ENCODE measurements at regions not wholly inside any gene's neighbourhood (a gene's known extent, or its start where the extent isn't known, plus 50 kb on each side); places are given as distances from the start of the nearest gene placed in this dataset.

DNA sequence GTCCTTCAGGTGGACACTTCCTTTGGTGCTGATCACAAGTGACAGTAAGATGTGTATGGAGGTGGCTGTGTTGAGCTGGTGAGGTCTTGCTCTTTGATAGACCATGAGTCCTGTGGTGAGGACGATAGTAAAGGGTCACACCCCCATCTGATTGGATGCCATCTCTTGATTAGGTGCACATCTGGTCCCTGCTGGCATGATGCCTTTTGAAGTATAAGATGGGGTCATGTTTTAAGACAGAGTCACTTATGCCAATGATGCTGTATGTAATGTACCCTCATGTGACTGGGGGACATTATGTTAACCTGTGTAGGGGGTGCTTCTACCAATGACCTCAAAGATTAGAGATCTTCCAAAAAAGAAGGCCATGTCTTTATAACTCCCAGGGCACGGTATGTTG lies 644.6 kb downstream of the ACTR3B start (continued):
- TF ChIP-seq RBAK (tag by site-specific recombination; IDR thresholded peaks at IDR 0.05) (no peak), ZBTB48 (tag by site-specific recombination; IDR thresholded peaks at IDR 0.05) (no peak), ZIC2 (tag by site-specific recombination; IDR thresholded peaks at IDR 0.05) (no peak), ZNF274 (IDR thresholded peaks at IDR 0.05; ENCODE audit: low read length) (no peak), ZNF274 (tag by site-specific recombination; IDR thresholded peaks at IDR 0.05; ENCODE audit: borderline replicate concordance) (no peak)

DNA sequence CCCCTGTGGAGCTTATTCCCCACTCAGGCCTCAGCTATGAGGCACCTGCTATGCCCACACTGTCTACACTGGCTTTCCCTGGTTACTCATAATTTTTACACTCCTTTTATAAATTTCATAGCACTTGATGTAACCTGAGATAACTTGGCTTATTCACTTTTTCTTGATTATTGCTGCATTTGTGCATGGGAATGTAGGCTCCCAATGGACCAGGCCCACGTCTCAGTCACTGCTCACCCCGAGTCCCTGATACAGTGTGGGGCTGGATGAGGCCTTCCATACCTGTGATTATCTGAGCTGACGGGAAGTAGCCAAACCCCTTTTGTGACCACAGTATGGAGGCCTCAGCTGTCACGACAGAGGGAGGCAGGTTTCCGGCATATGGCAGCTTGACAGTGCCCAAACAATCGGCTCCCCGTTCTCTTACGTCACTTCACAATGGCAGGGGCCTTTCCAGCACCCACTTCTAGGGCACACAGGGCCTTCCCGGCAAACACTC lies 645.3 kb downstream of the ACTR3B start:
- TF ChIP-seq ZNF37A (tag by site-specific recombination; IDR thresholded peaks at IDR 0.05) (no peak), ZNF555 (tag by site-specific recombination; conservative IDR thresholded peaks at IDR 0.05) (no peak), HOXD13 (CRISPR knock-in tag; IDR thresholded peaks at IDR 0.05; ENCODE audit: borderline replicate concordance) (no peak), ZNF324 (tag by site-specific recombination; IDR thresholded peaks at IDR 0.05) (no peak), ZNF704 (tag by site-specific recombination; IDR thresholded peaks at IDR 0.05) (no peak), ZNF558 (tag by site-specific recombination; IDR thresholded peaks at IDR 0.05) (no peak)
- TF ChIP-seq, protein P1, sequence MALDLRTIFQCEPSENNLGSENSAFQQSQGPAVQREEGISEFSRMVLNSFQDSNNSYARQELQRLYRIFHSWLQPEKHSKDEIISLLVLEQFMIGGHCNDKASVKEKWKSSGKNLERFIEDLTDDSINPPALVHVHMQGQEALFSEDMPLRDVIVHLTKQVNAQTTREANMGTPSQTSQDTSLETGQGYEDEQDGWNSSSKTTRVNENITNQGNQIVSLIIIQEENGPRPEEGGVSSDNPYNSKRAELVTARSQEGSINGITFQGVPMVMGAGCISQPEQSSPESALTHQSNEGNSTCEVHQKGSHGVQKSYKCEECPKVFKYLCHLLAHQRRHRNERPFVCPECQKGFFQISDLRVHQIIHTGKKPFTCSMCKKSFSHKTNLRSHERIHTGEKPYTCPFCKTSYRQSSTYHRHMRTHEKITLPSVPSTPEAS (tag by site-specific recombination; IDR thresholded peaks at IDR 0.05), result no peak
- no peaks in the 10 kb centered on the region for H3K4me1 ChIP-seq (ENCODE audit: control insufficient read depth, insufficient read depth, low read length)
- H3K9me3 ChIP-seq (ENCODE audit: control insufficient read depth, insufficient read depth, low read depth, low read length), result no peaks in the 10 kb centered on the region
- CTCF ChIA-PET, result no interaction called here
- POLR2A ChIA-PET, result no interaction called here
- H3K36me3 ChIP-seq (ENCODE audit: control insufficient read depth in 2 of 2, insufficient read depth in 1 of 2, low read length in 2 of 2), result no peaks in the 10 kb centered on the region
- no peak overlapping the region for H3K27ac ChIP-seq (ENCODE audit: extremely low read depth, low read depth, low read length)
- H3K4me3 ChIP-seq (ENCODE audit: low read depth, low read length), result no peak overlapping the region

DNA sequence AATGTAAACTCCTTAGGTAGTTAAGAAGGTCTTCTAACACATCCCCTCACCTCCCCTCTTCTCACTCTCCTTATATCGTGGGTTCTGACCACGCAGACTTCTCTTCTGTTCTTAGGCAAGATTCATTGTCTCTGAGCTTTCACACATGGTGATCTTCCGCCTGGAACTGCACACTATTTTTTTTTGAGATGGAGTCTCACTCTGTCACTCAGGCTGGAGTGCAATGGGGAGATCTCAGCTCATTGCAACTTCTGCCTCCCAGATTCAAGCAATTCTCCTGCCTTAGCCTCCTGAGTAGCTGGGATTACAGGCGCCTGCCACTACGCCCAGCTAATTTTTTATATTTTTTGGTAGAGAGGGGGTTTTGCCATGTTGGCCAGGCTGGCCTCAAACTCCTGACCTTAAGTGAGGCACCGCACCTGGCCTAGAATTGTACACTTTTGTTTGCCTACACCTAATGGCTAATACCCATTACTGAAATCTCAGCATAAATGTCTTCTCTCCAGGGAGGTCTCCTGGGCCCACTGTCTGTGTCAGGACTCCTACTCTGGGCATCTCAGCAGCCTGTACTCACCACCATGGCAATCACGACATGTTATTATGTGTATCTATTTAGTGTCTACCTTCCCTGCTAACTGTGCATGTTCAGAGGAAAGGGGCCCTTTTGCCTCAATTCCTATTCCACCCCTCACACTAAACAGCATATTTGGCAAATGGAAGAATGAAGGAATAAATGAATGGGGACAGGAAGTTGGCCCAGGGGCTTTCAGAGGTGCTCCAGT lies 646.3 kb upstream of the DPP6 start:
- Histone ChIP-seq H3K27ac (ENCODE audit: extremely low read depth, low read depth, low read length) (no peak overlapping the region), H3K36me3 (ENCODE audit: control insufficient read depth in 2 of 2, insufficient read depth in 1 of 2, low read length in 2 of 2) (no peaks in the 10 kb centered on the region), H3K9me3 (ENCODE audit: control insufficient read depth, insufficient read depth, low read depth, low read length) (no peaks in the 10 kb centered on the region), H3K4me1 (ENCODE audit: control insufficient read depth, insufficient read depth, low read length) (no peaks in the 10 kb centered on the region), H3K4me3 (ENCODE audit: low read depth, low read length) (no peak overlapping the region)
- CTCF ChIA-PET, result no interaction called here
- POLR2A ChIA-PET, result no interaction called here
- TF ChIP-seq ZNF394 (tag by site-specific recombination; IDR thresholded peaks at IDR 0.05; ENCODE audit: borderline replicate concordance) (no peak), GLI4 (tag by site-specific recombination; IDR thresholded peaks at IDR 0.05) (no peak), ZNF18 (tag by site-specific recombination; IDR thresholded peaks at IDR 0.05) (no peak), PRDM6 (tag by site-specific recombination; IDR thresholded peaks at IDR 0.05) (no peak), ZNF280D (tag by site-specific recombination; IDR thresholded peaks at IDR 0.05) (no peak), ZNF157 (tag by site-specific recombination; IDR thresholded peaks at IDR 0.05) (no peak), ZNF660 (tag by site-specific recombination; IDR thresholded peaks at IDR 0.05) (no peak), ZNF223 (tag by site-specific recombination; IDR thresholded peaks at IDR 0.05) (no peak), ZNF239 (tag by site-specific recombination; IDR thresholded peaks at IDR 0.05) (no peak), EGR2 (tag by site-specific recombination; IDR thresholded peaks at IDR 0.05; ENCODE audit: low read depth) (no peak), ZNF423 (tag by site-specific recombination; IDR thresholded peaks at IDR 0.05) (no peak)
- TF ChIP-seq, protein P2, sequence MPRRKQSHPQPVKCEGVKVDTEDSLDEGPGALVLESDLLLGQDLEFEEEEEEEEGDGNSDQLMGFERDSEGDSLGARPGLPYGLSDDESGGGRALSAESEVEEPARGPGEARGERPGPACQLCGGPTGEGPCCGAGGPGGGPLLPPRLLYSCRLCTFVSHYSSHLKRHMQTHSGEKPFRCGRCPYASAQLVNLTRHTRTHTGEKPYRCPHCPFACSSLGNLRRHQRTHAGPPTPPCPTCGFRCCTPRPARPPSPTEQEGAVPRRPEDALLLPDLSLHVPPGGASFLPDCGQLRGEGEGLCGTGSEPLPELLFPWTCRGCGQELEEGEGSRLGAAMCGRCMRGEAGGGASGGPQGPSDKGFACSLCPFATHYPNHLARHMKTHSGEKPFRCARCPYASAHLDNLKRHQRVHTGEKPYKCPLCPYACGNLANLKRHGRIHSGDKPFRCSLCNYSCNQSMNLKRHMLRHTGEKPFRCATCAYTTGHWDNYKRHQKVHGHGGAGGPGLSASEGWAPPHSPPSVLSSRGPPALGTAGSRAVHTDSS (tag by site-specific recombination; IDR thresholded peaks at IDR 0.05), result no peak
